HG03097 (cell line): ENCODE measurements at regions not wholly inside any gene's neighbourhood (a gene's known extent, or its start where the extent isn't known, plus 50 kb on each side); places are given as distances from the start of the nearest gene placed in this dataset.
"Not testable (repeated sequence)": the region's sequence is repeated elsewhere in the genome, so short reads cannot be mapped to it uniquely, and the experiment has no call there.

Source experiments
- ATAC-seq: cut with Tn5 transposase; IDR thresholded peaks from one replicate; pipeline ENCODE4 v1.9.1; 2021; ENCODE audit not compliant: unreplicated experiment, low FRiP score

- ATAC-seq, result not testable (repeated sequence)
Observed at GRCh38 chr6:155529814-155530213, 74.2 kb upstream of the NOX3 start.

GRCh38 chr6:155528982-155529453, 73.4 kb upstream of the NOX3 start:
- ATAC-seq, result no peak

- no peak for ATAC-seq
Observed at GRCh38 chr6:155528335-155528734, 72.7 kb upstream of the NOX3 start.

GRCh38 chr6:155527443-155527842, 71.8 kb upstream of the NOX3 start:
- ATAC-seq, result no peak

GRCh38 chr6:155523821-155524651, 68.4 kb upstream of the NOX3 start:
- ATAC-seq, result no peak

GRCh38 chr6:155521719-155522118, 66.1 kb upstream of the NOX3 start:
- no peak for ATAC-seq

GRCh38 chr6:155520078-155520477, 64.4 kb upstream of the NOX3 start:
- ATAC-seq, result no peak

GRCh38 chr6:155519176-155519738, 63.6 kb upstream of the NOX3 start:
- no peak for ATAC-seq

- ATAC-seq, result no peak
Observed at GRCh38 chr6:155517294-155517693, 61.7 kb upstream of the NOX3 start.

- ATAC-seq, result no peak
Observed at GRCh38 chr6:155510879-155511278, 55.2 kb upstream of the NOX3 start.

GRCh38 chr6:155509743-155510475, 54.3 kb upstream of the NOX3 start:
- ATAC-seq, result no peak

- ATAC-seq, result no peak
Observed at GRCh38 chr6:155505608-155505989, 50.0 kb upstream of the NOX3 start.
